Pons (tissue), 1 donor: ENCODE measurements at regions not wholly inside any gene's neighbourhood (a gene's known extent, or its start where the extent isn't known, plus 50 kb on each side); places are given as distances from the start of the nearest gene placed in this dataset.
"Not testable (repeated sequence)": the region's sequence is repeated elsewhere in the genome, so short reads cannot be mapped to it uniquely, and the experiment has no call there.

Experiments used
- DNase-seq: peaks from one replicate; pipeline ENCODE4 v3.0.0-alpha.2; 2016; ENCODE audit warnings: low spot score

GRCh38 chr13:44783994-44784707 is 205.1 kb downstream of the NUFIP1 start:
- DNase-seq = no peak

- DNase-seq = no peak
Measured at GRCh38 chr13:44780591-44781280, 204.6 kb upstream of the TSC22D1 start.

- DNase-seq = no peak
Measured at GRCh38 chr13:44778761-44779484, 202.8 kb upstream of the TSC22D1 start.

- not testable (repeated sequence) for DNase-seq
Measured at GRCh38 chr13:44775290-44775689, 199.2 kb upstream of the TSC22D1 start.

GRCh38 chr13:44770951-44771350 is 194.8 kb upstream of the TSC22D1 start:
- DNase-seq = no peak

- DNase-seq = no peak
Measured at GRCh38 chr13:44769686-44770085, 193.6 kb upstream of the TSC22D1 start.

- DNase-seq = no peak
Measured at GRCh38 chr13:44768775-44769581, 192.8 kb upstream of the TSC22D1 start.

GRCh38 chr13:44768239-44768638 is 192.1 kb upstream of the TSC22D1 start:
- no peak for DNase-seq

GRCh38 chr13:44765001-44765471 is 188.9 kb upstream of the TSC22D1 start:
- DNase-seq = no peak

GRCh38 chr13:44764302-44764692 is 188.2 kb upstream of the TSC22D1 start:
- DNase-seq = no peak

GRCh38 chr13:44763615-44764301 is 187.6 kb upstream of the TSC22D1 start:
- peak; percentile 51 for DNase-seq

GRCh38 chr13:44762911-44763310 is 186.8 kb upstream of the TSC22D1 start:
- no peak for DNase-seq

GRCh38 chr13:44760434-44760833 is 184.3 kb upstream of the TSC22D1 start:
- DNase-seq = no peak

- DNase-seq = no peak
Measured at GRCh38 chr13:44759384-44760360, 183.5 kb upstream of the TSC22D1 start.

GRCh38 chr13:44758630-44759383 is 182.7 kb upstream of the TSC22D1 start:
- no peak for DNase-seq

- no peak for DNase-seq
Measured at GRCh38 chr13:44757671-44758070, 181.5 kb upstream of the TSC22D1 start.

GRCh38 chr13:44756276-44756810 is 180.2 kb upstream of the TSC22D1 start:
- DNase-seq = no peak

- DNase-seq = no peak
Measured at GRCh38 chr13:44755872-44756271, 179.7 kb upstream of the TSC22D1 start.

- DNase-seq = peak; percentile 5
Measured at GRCh38 chr13:44752164-44752563, 176.0 kb upstream of the TSC22D1 start.
